Gastrocnemius medialis (tissue), 4 donors: ENCODE measurements at regions not wholly inside any gene's neighbourhood (a gene's known extent, or its start where the extent isn't known, plus 50 kb on each side); places are given as distances from the start of the nearest gene placed in this dataset.

Source experiments
- POLR2A ChIP-seq, 2 donors: fragments of 450-650 bp; IDR thresholded peaks; one replicate each; pipeline ENCODE4 v1.6.1; 2017; ENCODE audit warnings: antibody characterized with exemption in 2 of 2, mild to moderate bottlenecking in 2 of 2, moderate library complexity in 2 of 2
- TF ChIP-seq, protein P1 (sequence below), 5 experiments: fragments of 450-650 bp in 3 of 5; fragments of 200-600 bp in 2 of 5; sonication (generic) in 2 of 5; IDR thresholded peaks in 4 of 5; conservative IDR thresholded peaks in 1 of 5; 1 replicate in 4 of 5; 2 replicates in 1 of 5; pipeline ENCODE4 v1.5.1; 2016 to 2019; ENCODE audit warnings: antibody characterized with exemption in 5 of 5, mild to moderate bottlenecking in 3 of 5, moderate library complexity in 3 of 5

- no peak for TF ChIP-seq POLR2A (IDR thresholded peaks at IDR 0.05)
- TF ChIP-seq, protein P1, sequence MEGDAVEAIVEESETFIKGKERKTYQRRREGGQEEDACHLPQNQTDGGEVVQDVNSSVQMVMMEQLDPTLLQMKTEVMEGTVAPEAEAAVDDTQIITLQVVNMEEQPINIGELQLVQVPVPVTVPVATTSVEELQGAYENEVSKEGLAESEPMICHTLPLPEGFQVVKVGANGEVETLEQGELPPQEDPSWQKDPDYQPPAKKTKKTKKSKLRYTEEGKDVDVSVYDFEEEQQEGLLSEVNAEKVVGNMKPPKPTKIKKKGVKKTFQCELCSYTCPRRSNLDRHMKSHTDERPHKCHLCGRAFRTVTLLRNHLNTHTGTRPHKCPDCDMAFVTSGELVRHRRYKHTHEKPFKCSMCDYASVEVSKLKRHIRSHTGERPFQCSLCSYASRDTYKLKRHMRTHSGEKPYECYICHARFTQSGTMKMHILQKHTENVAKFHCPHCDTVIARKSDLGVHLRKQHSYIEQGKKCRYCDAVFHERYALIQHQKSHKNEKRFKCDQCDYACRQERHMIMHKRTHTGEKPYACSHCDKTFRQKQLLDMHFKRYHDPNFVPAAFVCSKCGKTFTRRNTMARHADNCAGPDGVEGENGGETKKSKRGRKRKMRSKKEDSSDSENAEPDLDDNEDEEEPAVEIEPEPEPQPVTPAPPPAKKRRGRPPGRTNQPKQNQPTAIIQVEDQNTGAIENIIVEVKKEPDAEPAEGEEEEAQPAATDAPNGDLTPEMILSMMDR (IDR thresholded peaks at IDR 0.05 in 4 of 5, conservative IDR thresholded peaks at IDR 0.05 in 1 of 5) = no peak
Measured at GRCh38 chr1:17992800-17993199, 114.8 kb upstream of the IGSF21 start.
